ENCODE measurements at regions not wholly inside any gene's neighbourhood (a gene's known extent, or its start where the extent isn't known, plus 50 kb on each side); places are given as distances from the start of the nearest gene placed in this dataset.

- Histone ChIP-seq H2BK15ac (ENCODE audit: low read depth, low read length) (no peak overlapping the region), H4K8ac (ENCODE audit: low read depth in 2 of 2, low read length in 2 of 2) (no peak overlapping the region), H3K56ac (ENCODE audit: extremely low read depth, insufficient read depth, low read length) (no peak overlapping the region), H3K9me3 (ENCODE audit: control insufficient read depth, insufficient read depth, low read length) (no peaks in the 10 kb centered on the region), H2BK20ac (ENCODE audit: low read depth, low read length) (no peak overlapping the region), H2AK5ac (ENCODE audit: low read depth, low read length) (no peak overlapping the region), H3K18ac (ENCODE audit: low read depth, low read length) (no peak overlapping the region), H3K23ac (ENCODE audit: low read depth, low read length) (no peak overlapping the region), H3K4ac (ENCODE audit: low read depth, low read length) (no peak overlapping the region), H4K20me1 (ENCODE audit: insufficient read depth, low read length) (no peaks in the 10 kb centered on the region), H3K9me1 (ENCODE audit: insufficient read depth, low read length) (no peaks in the 10 kb centered on the region), H3K4me2 (ENCODE audit: low read depth, low read length) (no peak overlapping the region), H2BK120ac (ENCODE audit: low read depth, low read length) (no peak overlapping the region), H3K27ac (ENCODE audit: insufficient read depth, low read length) (no peak overlapping the region), H2BK5ac (ENCODE audit: low read depth, low read length, poor library complexity, severe bottlenecking) (no peak overlapping the region), H3K14ac (replicated peaks; ENCODE audit: low read depth, low read length) (no peak overlapping the region), H3K36me3 (ENCODE audit: control insufficient read depth, insufficient read depth, low read length) (no peaks in the 10 kb centered on the region), H2AFZ (replicated peaks; ENCODE audit: low read length, poor library complexity) (no peak overlapping the region), H4K5ac (ENCODE audit: low read depth, low read length) (no peak overlapping the region), H3K4me3 (ENCODE audit: insufficient read depth, low read depth, low read length) (no peak overlapping the region), H4K91ac (ENCODE audit: insufficient read depth, low read depth, low read length) (no peak overlapping the region), H3K9ac (ENCODE audit: low read depth, low read length) (no peak overlapping the region), H2AK9ac (replicated peaks; ENCODE audit: low read depth, low read length, poor library complexity) (no peak overlapping the region), H3K27me3 (ENCODE audit: control insufficient read depth, insufficient read depth, low read length) (no peaks in the 10 kb centered on the region; the same call in 1 of the 2 replicates), H3K79me1 (ENCODE audit: low read depth in 1 of 2, low read length in 2 of 2) (no peaks in the 10 kb centered on the region), H3K4me1 (ENCODE audit: control insufficient read depth, insufficient read depth, low read length) (no peaks in the 10 kb centered on the region)
- no CpG with 5 or more reads among the region's 1 CpG for WGBS, 2 experiments (ENCODE audit: extremely low coverage in 2 of 2, insufficient read length in 1 of 2)
- intact Hi-C loops (cut with micrococcal nuclease) = no loop called here
- no TSS peak for BruUV-seq (replicated peaks)
- no peak for TF ChIP-seq FOS (IDR thresholded peaks at IDR 0.05; ENCODE audit: low read depth, low read length)
- no peak for TF ChIP-seq CHD1 (IDR thresholded peaks at IDR 0.05; ENCODE audit: low read depth, low read length)
- no peak for TF ChIP-seq POLR2A (IDR thresholded peaks at IDR 0.05; ENCODE audit: low read depth, low read length)
- TF ChIP-seq SMC3 (IDR thresholded peaks at IDR 0.05; ENCODE audit: low read depth, low read length) = no peak
- no peak for TF ChIP-seq MXI1 (IDR thresholded peaks at IDR 0.05; ENCODE audit: borderline replicate concordance, low read depth, low read length)
- no peak for TF ChIP-seq CEBPB (IDR thresholded peaks at IDR 0.05; ENCODE audit: low read depth, low read length)
- no peak for TF ChIP-seq ELK1 (IDR thresholded peaks at IDR 0.05; ENCODE audit: borderline replicate concordance, low read depth, low read length)
- no peak for TF ChIP-seq RCOR1 (IDR thresholded peaks at IDR 0.05; ENCODE audit: insufficient replicate concordance, low read length)
- TF ChIP-seq USF2 (IDR thresholded peaks at IDR 0.05; ENCODE audit: low read depth, low read length) = no peak
- no peak for TF ChIP-seq RFX5 (IDR thresholded peaks at IDR 0.05; ENCODE audit: low read depth, low read length)
- TF ChIP-seq CTCF (conservative IDR thresholded peaks at IDR 0.05; ENCODE audit: low read depth, low read length) = no peak
- no peak for TF ChIP-seq MAFK (IDR thresholded peaks at IDR 0.05; ENCODE audit: low read depth, low read length)
- dilution Hi-C loops (cut with HindIII; ENCODE audit: low sequenced_read_pairs, unreplicated experiment) = no loop called here
- ATAC-seq (ENCODE audit: low read depth) (no peak), DNase-seq (no peak)
- CTCF ChIA-PET = no interaction called here
- in situ Hi-C loops (cut with MboI; ENCODE audit: low sequenced_read_pairs) = no loop called here
- POLR2A ChIA-PET (ENCODE audit: unreplicated experiment) = no interaction called here
Observed at GRCh38 chr3:87109465-87109864, 117.6 kb upstream of the CHMP2B start.
